Liver (tissue), 3 donors: ENCODE measurements at regions not wholly inside any gene's neighbourhood (a gene's known extent, or its start where the extent isn't known, plus 50 kb on each side); places are given as distances from the start of the nearest gene placed in this dataset.

ENCODE experiments used
- EGR1 ChIP-seq, 2 donors: IDR thresholded peaks; 2 replicates each; pipeline ENCODE4 v1.6.1; 2016 to 2018; ENCODE audit warnings: antibody characterized with exemption in 2 of 2, low read depth in 2 of 2
- FOXA1 ChIP-seq: IDR thresholded peaks from 2 replicates; pipeline ENCODE4 v1.6.1; 2016; ENCODE audit warnings: antibody characterized with exemption
- GABPA ChIP-seq, 2 donors: IDR thresholded peaks in 1 of 2; conservative IDR thresholded peaks in 1 of 2; 2 replicates each; pipeline ENCODE4 v1.6.1; 2016; ENCODE audit warnings: antibody characterized with exemption in 2 of 2, mild to moderate bottlenecking in 1 of 2, moderate library complexity in 1 of 2
- RAD21 ChIP-seq, 2 donors: IDR thresholded peaks; 2 replicates each; pipeline ENCODE4 v1.6.1; 2016; ENCODE audit warnings: antibody characterized with exemption in 2 of 2, mild to moderate bottlenecking in 2 of 2
- RXRA ChIP-seq, 2 donors: IDR thresholded peaks; 2 replicates each; pipeline ENCODE4 v1.6.1; 2017 to 2018; ENCODE audit warnings: antibody characterized with exemption in 2 of 2, mild to moderate bottlenecking in 1 of 2
- TAF1 ChIP-seq: conservative IDR thresholded peaks from 2 replicates; pipeline ENCODE4 v1.6.1; 2016; ENCODE audit warnings: antibody characterized with exemption, mild to moderate bottlenecking
- YY1 ChIP-seq: IDR thresholded peaks from 2 replicates; pipeline ENCODE4 v1.6.1; 2016; ENCODE audit warnings: antibody characterized with exemption, mild to moderate bottlenecking
- TF ChIP-seq, protein P1 (sequence below): IDR thresholded peaks from 2 replicates; pipeline ENCODE4 v1.6.1; 2016; ENCODE audit warnings: antibody characterized with exemption
- TF ChIP-seq, protein P2 (sequence below): fragments of 150-350 bp; IDR thresholded peaks from 2 replicates; pipeline ENCODE4 v1.5.1; 2017; ENCODE audit warnings: improper control_type of control experiment, low read depth, low read length; ENCODE audit not compliant: missing input control
- TF ChIP-seq, protein P3 (sequence below): IDR thresholded peaks from 2 replicates; pipeline ENCODE4 v1.6.1; 2016; ENCODE audit warnings: antibody characterized with exemption
- TF ChIP-seq, protein P4 (sequence below): IDR thresholded peaks from 2 replicates; pipeline ENCODE4 v1.6.1; 2016; ENCODE audit warnings: antibody characterized with exemption, mild to moderate bottlenecking
- TF ChIP-seq, protein P5 (sequence below): IDR thresholded peaks from 2 replicates; pipeline ENCODE4 v1.6.1; 2016; ENCODE audit warnings: antibody characterized with exemption
- donor health status: healthy.
- donor health status: healthy.

DNA sequence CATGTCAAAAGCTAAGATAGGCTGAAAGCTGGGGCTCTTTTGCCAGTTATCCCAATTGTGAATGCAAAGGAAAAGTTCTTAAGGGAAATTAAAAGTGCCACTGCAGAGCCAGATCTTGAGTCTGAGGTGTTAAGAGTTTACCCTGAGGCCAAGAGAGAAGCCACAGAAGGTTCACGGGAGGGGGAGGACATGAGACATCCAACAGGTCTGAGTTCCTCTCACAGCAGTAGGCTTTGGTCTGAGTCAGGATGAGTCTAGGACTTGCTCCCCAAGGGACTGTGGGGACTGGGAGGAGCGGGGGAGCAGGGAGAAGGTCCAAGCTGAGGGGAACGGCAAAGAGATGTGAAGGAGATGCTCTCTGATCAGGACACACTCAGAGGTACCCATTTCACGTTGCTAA lies 411.2 kb upstream of the CAMK1G start:
- TF ChIP-seq YY1 (no peak), EGR1 (IDR thresholded peaks at IDR 0.05; ENCODE audit: low read depth in 2 of 2) (no peak), RXRA (IDR thresholded peaks at IDR 0.05) (no peak), GABPA (IDR thresholded peaks at IDR 0.05 in 1 of 2, conservative IDR thresholded peaks at IDR 0.05 in 1 of 2) (no peak), RAD21 (IDR thresholded peaks at IDR 0.05) (no peak), FOXA1 (no peak), TAF1 (no peak)
- TF ChIP-seq, protein P1, sequence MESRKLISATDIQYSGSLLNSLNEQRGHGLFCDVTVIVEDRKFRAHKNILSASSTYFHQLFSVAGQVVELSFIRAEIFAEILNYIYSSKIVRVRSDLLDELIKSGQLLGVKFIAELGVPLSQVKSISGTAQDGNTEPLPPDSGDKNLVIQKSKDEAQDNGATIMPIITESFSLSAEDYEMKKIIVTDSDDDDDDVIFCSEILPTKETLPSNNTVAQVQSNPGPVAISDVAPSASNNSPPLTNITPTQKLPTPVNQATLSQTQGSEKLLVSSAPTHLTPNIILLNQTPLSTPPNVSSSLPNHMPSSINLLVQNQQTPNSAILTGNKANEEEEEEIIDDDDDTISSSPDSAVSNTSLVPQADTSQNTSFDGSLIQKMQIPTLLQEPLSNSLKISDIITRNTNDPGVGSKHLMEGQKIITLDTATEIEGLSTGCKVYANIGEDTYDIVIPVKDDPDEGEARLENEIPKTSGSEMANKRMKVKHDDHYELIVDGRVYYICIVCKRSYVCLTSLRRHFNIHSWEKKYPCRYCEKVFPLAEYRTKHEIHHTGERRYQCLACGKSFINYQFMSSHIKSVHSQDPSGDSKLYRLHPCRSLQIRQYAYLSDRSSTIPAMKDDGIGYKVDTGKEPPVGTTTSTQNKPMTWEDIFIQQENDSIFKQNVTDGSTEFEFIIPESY = no peak
- TF ChIP-seq, protein P2, sequence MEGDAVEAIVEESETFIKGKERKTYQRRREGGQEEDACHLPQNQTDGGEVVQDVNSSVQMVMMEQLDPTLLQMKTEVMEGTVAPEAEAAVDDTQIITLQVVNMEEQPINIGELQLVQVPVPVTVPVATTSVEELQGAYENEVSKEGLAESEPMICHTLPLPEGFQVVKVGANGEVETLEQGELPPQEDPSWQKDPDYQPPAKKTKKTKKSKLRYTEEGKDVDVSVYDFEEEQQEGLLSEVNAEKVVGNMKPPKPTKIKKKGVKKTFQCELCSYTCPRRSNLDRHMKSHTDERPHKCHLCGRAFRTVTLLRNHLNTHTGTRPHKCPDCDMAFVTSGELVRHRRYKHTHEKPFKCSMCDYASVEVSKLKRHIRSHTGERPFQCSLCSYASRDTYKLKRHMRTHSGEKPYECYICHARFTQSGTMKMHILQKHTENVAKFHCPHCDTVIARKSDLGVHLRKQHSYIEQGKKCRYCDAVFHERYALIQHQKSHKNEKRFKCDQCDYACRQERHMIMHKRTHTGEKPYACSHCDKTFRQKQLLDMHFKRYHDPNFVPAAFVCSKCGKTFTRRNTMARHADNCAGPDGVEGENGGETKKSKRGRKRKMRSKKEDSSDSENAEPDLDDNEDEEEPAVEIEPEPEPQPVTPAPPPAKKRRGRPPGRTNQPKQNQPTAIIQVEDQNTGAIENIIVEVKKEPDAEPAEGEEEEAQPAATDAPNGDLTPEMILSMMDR = no peak
- TF ChIP-seq, protein P3, sequence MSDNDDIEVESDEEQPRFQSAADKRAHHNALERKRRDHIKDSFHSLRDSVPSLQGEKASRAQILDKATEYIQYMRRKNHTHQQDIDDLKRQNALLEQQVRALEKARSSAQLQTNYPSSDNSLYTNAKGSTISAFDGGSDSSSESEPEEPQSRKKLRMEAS = no peak
- TF ChIP-seq, protein P4, sequence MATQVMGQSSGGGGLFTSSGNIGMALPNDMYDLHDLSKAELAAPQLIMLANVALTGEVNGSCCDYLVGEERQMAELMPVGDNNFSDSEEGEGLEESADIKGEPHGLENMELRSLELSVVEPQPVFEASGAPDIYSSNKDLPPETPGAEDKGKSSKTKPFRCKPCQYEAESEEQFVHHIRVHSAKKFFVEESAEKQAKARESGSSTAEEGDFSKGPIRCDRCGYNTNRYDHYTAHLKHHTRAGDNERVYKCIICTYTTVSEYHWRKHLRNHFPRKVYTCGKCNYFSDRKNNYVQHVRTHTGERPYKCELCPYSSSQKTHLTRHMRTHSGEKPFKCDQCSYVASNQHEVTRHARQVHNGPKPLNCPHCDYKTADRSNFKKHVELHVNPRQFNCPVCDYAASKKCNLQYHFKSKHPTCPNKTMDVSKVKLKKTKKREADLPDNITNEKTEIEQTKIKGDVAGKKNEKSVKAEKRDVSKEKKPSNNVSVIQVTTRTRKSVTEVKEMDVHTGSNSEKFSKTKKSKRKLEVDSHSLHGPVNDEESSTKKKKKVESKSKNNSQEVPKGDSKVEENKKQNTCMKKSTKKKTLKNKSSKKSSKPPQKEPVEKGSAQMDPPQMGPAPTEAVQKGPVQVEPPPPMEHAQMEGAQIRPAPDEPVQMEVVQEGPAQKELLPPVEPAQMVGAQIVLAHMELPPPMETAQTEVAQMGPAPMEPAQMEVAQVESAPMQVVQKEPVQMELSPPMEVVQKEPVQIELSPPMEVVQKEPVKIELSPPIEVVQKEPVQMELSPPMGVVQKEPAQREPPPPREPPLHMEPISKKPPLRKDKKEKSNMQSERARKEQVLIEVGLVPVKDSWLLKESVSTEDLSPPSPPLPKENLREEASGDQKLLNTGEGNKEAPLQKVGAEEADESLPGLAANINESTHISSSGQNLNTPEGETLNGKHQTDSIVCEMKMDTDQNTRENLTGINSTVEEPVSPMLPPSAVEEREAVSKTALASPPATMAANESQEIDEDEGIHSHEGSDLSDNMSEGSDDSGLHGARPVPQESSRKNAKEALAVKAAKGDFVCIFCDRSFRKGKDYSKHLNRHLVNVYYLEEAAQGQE = no peak
- TF ChIP-seq, protein P5, sequence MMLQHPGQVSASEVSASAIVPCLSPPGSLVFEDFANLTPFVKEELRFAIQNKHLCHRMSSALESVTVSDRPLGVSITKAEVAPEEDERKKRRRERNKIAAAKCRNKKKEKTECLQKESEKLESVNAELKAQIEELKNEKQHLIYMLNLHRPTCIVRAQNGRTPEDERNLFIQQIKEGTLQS = no peak
